ENCODE measurements at regions not wholly inside any gene's neighbourhood (a gene's known extent, or its start where the extent isn't known, plus 50 kb on each side); places are given as distances from the start of the nearest gene placed in this dataset.
"Not testable (repeated sequence)": the region's sequence is repeated elsewhere in the genome, so short reads cannot be mapped to it uniquely, and the experiment has no call there.

GRCh38 chr4:19021617-19022016 is 1000.1 kb upstream of the LCORL start:
- Histone ChIP-seq H3K4me3 (replicated peaks in 1 of 3; ENCODE audit: insufficient read depth in 1 of 3, low read depth in 1 of 3, low read length in 3 of 3) (no peak overlapping the region), H3K4me1 (ENCODE audit: control insufficient read depth, extremely low read depth, insufficient read depth, low read length) (no peaks in the 10 kb centered on the region), H3K9ac (replicated peaks; ENCODE audit: extremely low read depth, insufficient read depth, low read length) (no peak overlapping the region), H3K79me2 (ENCODE audit: control insufficient read depth, insufficient read depth, low read length) (no peaks in the 10 kb centered on the region), H3K36me3 (ENCODE audit: control insufficient read depth in 2 of 2, extremely low read depth in 1 of 2, insufficient read depth in 2 of 2, low read length in 2 of 2) (no peaks in the 10 kb centered on the region), H3K27ac (ENCODE audit: insufficient read depth, low read depth, low read length) (no peak overlapping the region), H3K9me3 (replicated peaks; ENCODE audit: control insufficient read depth, insufficient read depth, low read length) (no peaks in the 10 kb centered on the region), H3K9me1 (replicated peaks; ENCODE audit: control insufficient read depth, extremely low read depth, insufficient read depth, low read length) (no peaks in the 10 kb centered on the region), H4K20me1 (replicated peaks; ENCODE audit: control insufficient read depth, extremely low read depth, insufficient read depth, low read length) (no peaks in the 10 kb centered on the region), H3K27me3 (ENCODE audit: control insufficient read depth in 2 of 2, insufficient read depth in 2 of 2, low read length in 2 of 2) (no peaks in the 10 kb centered on the region), H3K4me2 (ENCODE audit: insufficient read depth, low read length) (no peak overlapping the region), H2AFZ (ENCODE audit: low read depth, low read length) (no peak overlapping the region)
- TF ChIP-seq POLR2A (IDR thresholded peaks at IDR 0.05; ENCODE audit: low read depth, low read length) (no peak), JUN (IDR thresholded peaks at IDR 0.05; ENCODE audit: borderline replicate concordance, insufficient read depth, insufficient read length, low read depth) (no peak), EZH2 (IDR thresholded peaks at IDR 0.05; ENCODE audit: borderline replicate concordance, low read depth, low read length, severe bottlenecking) (no peak), CTCF (IDR thresholded peaks at IDR 0.05; ENCODE audit: extremely low read depth in 1 of 2, insufficient read depth in 1 of 2, low read depth in 1 of 2, low read length in 2 of 2) (no peak), MAX (IDR thresholded peaks at IDR 0.05; ENCODE audit: insufficient read depth, insufficient read length) (no peak), MYC (IDR thresholded peaks at IDR 0.05; ENCODE audit: low read depth, low read length) (no peak), FOS (IDR thresholded peaks at IDR 0.05; ENCODE audit: borderline replicate concordance, insufficient read depth, low read length) (no peak), GATA2 (IDR thresholded peaks at IDR 0.05; ENCODE audit: insufficient read depth, insufficient read length, low read depth, low read length) (no peak), POLR2AphosphoS5 (IDR thresholded peaks at IDR 0.05; ENCODE audit: insufficient read depth, low read depth, low read length) (no peak)
- ChIA-PET POLR2A (no interaction called here), CTCF (no interaction called here)
- no TSS peak for BruUV-seq (replicated peaks)
- DNase-seq (ENCODE audit: low read depth, low spot score) = no peak
- intact Hi-C loops (cut with micrococcal nuclease) = no loop called here
- FAIRE-seq = no peak
- dilution Hi-C loops (cut with MboI; ENCODE audit: extremely low pct_ligation_motif_present, low sequenced_read_pairs) = no loop called here

GRCh38 chr4:19016550-19016949 is 995.0 kb upstream of the LCORL start:
- H3K4me3 ChIP-seq (replicated peaks in 1 of 3; ENCODE audit: insufficient read depth in 1 of 3, low read depth in 1 of 3, low read length in 3 of 3); FAIRE-seq; H3K4me1 ChIP-seq (ENCODE audit: control insufficient read depth, extremely low read depth, insufficient read depth, low read length); H3K4me2 ChIP-seq (ENCODE audit: insufficient read depth, low read length); H3K9me1 ChIP-seq (replicated peaks; ENCODE audit: control insufficient read depth, extremely low read depth, insufficient read depth, low read length); intact Hi-C loops (cut with micrococcal nuclease); dilution Hi-C loops (cut with MboI; ENCODE audit: extremely low pct_ligation_motif_present, low sequenced_read_pairs); H3K9ac ChIP-seq (replicated peaks; ENCODE audit: extremely low read depth, insufficient read depth, low read length); DNase-seq (ENCODE audit: low read depth, low spot score); H4K20me1 ChIP-seq (replicated peaks; ENCODE audit: control insufficient read depth, extremely low read depth, insufficient read depth, low read length); POLR2A ChIA-PET; H3K27ac ChIP-seq (ENCODE audit: insufficient read depth, low read depth, low read length); BruUV-seq (replicated peaks); CTCF ChIA-PET; H3K9me3 ChIP-seq (replicated peaks; ENCODE audit: control insufficient read depth, insufficient read depth, low read length); H3K79me2 ChIP-seq (ENCODE audit: control insufficient read depth, insufficient read depth, low read length); H2AFZ ChIP-seq (ENCODE audit: low read depth, low read length); H3K36me3 ChIP-seq (ENCODE audit: control insufficient read depth in 2 of 2, extremely low read depth in 1 of 2, insufficient read depth in 2 of 2, low read length in 2 of 2); H3K27me3 ChIP-seq (ENCODE audit: control insufficient read depth in 2 of 2, insufficient read depth in 2 of 2, low read length in 2 of 2): not testable (repeated sequence)

Measured in endothelial cell of umbilical vein (primary cell).